ENCODE measurements at regions not wholly inside any gene's neighbourhood (a gene's known extent, or its start where the extent isn't known, plus 50 kb on each side); places are given as distances from the start of the nearest gene placed in this dataset.

DNA sequence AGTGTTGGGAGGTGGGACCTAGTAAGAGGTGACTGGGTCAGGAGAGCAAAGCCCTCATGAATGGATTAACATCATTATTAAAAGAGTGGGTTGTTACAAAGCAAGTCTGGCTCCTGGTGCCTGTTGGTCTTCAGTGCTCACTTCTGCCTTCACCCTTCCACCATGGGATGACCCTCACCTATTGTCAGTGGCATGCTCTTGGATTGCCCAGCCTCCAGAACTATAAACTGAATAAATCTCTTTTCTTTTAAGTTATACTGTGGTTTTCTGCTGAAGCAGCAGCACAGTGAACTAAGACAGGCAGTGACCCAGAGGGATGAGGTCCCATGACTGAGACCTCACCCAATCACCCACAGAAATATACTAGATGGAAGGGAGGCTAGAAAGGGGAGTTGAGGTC lies 57.5 kb upstream of the ATL2 start:
- no peak overlapping the region for H3K4me3 ChIP-seq (ENCODE audit: low read length)

DNA sequence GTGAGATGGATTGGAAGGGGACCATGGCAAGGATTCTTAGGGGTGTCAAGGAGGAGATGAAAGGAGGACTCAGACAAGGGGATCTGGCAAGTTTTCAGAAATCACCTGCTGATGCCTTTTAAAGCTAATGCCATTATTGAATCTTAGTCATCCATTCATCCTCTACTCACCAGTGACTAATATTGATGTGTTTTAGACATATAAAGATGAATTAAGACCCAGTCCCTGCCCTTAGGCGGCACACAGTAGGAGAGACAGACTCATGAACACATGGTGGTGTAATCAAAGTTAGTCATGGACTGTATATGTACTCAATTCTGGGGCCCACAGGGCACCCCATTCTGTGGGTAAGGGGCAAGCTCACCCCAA lies 56.5 kb upstream of the ATL2 start:
- TF ChIP-seq, protein P1, sequence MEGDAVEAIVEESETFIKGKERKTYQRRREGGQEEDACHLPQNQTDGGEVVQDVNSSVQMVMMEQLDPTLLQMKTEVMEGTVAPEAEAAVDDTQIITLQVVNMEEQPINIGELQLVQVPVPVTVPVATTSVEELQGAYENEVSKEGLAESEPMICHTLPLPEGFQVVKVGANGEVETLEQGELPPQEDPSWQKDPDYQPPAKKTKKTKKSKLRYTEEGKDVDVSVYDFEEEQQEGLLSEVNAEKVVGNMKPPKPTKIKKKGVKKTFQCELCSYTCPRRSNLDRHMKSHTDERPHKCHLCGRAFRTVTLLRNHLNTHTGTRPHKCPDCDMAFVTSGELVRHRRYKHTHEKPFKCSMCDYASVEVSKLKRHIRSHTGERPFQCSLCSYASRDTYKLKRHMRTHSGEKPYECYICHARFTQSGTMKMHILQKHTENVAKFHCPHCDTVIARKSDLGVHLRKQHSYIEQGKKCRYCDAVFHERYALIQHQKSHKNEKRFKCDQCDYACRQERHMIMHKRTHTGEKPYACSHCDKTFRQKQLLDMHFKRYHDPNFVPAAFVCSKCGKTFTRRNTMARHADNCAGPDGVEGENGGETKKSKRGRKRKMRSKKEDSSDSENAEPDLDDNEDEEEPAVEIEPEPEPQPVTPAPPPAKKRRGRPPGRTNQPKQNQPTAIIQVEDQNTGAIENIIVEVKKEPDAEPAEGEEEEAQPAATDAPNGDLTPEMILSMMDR (conservative IDR thresholded peaks at IDR 0.05; ENCODE audit: low read length) = no peak
- no peak overlapping the region for H3K4me3 ChIP-seq (ENCODE audit: low read length)
- DNase-seq (ENCODE audit: low read depth) = no peak

More for the DNA sequence above, 57.5 kb upstream of the ATL2 start:
- TF ChIP-seq, protein P1 (conservative IDR thresholded peaks at IDR 0.05; ENCODE audit: low read length) = no peak
- no peak for DNase-seq (ENCODE audit: low read depth)

DNA sequence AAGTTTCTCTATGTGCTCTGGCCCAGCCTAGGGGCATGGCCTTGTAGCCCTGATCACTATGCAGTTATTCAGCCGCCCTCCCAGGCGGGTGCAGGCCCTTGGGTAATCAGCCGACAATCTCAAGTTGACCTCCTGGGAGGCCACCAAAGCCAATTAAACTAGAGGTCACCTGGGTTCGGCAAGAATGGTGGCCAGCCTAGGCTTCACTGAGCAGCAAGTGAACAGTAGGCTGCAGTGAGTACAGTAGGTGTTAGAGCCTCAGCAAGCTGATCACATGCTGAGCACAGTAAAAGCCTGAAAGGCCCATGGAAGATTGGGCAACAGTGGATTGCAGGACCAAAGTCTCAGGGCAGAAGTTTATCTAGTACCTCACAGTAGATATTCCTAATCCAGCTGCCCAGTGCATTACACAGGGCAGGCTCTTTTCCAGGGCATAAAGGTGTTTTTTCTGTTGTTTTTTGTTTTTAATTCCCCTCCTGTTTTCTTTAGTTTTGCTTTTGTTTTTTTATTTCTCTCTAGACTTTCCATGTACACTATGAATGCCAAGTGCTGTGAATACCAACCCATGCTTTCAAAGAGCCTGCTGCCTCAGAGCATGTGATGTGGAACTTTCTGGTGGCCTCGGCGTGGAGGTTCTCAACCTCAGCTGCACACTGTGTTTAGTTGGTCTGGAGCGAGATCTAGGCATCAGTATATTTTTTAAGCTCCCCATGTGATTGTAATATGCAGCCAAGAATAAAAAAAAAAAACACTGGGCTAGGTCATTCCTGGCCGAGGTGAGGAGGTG lies 55.9 kb upstream of the ATL2 start:
- TF ChIP-seq, protein P1 (conservative IDR thresholded peaks at IDR 0.05; ENCODE audit: low read length) = no peak
- DNase-seq (ENCODE audit: low read depth) = no peak
- H3K4me3 ChIP-seq (ENCODE audit: low read length) = no peak overlapping the region

DNA sequence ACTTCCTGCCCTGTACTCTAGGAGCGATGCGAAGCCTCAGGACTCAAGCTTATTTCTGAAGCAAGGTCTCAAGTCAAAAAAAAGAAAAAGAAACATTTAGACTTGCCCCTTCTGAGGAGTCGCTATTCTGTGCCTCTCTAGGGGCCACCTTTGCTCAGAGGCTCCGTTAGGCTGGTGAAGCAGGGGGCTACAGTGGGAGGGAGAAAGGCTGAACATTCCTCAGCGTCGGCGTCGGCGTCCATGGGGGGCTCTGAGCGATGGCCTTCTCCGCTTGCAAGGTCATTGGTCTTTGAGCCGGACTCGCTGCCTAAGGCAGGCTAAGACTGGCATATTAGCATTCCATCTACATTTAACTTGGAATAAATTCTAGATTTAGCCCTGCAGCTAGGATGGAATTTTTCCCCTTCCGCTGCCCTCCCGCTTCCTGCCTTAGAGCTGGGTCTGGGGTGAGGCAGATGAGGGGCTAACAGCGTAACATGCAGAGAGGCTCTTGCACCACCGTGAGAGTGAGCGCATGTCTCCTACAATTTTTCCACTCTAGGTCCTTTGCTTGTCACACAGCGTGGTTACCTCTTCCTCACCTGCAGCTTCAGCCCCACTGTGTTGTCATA lies 53.6 kb upstream of the ATL2 start:
- TF ChIP-seq, protein P1 (conservative IDR thresholded peaks at IDR 0.05; ENCODE audit: low read length) = no peak
- H3K4me3 ChIP-seq (ENCODE audit: low read length) = no peak overlapping the region
- no peak for DNase-seq (ENCODE audit: low read depth)

DNA sequence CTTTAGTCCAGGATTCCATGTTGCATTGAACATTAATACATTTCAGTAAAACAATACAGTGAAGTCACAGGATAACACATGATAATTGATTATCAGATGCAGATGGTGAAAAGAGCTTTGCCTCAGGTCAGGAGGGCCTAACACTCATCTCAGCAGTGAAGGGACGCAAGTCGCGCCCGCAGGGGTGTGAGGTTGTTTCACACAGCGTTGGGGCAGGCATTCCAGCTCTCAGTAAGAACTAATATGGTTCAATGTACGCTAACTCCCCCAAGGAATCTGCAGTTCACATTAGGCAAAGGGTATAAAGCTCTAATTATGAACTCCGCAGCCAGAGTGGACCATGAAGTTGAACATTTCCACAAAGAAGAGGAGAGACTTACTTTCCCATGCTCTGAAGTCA lies 53.1 kb upstream of the ATL2 start:
- no peak overlapping the region for H3K4me3 ChIP-seq (ENCODE audit: low read length)
- no peak for DNase-seq (ENCODE audit: low read depth)
- TF ChIP-seq, protein P1 (conservative IDR thresholded peaks at IDR 0.05; ENCODE audit: low read length) = no peak

DNA sequence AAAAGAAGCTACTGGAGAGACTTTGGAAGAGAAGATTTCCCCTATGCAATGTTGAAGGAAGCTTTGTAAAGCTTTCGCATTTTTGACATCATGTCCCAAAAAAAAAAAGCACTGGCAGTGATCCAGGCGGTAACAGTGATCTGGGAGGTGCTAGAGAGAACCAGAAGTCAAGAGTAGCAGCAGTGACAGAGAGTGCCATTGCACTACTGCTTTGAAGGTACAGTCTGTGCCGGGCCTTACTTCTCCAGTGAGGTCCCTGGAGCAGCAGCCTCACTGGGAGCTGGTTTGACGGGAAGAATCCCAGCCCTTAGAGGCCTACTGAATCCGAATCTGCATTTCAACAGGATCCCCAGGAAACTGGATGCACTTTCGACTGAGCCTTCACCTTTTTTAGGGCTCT lies 50.9 kb upstream of the ATL2 start:
- no peak overlapping the region for H3K4me3 ChIP-seq (ENCODE audit: low read length)
- no peak for DNase-seq (ENCODE audit: low read depth)
- TF ChIP-seq, protein P1 (conservative IDR thresholded peaks at IDR 0.05; ENCODE audit: low read length) = no peak

DNA sequence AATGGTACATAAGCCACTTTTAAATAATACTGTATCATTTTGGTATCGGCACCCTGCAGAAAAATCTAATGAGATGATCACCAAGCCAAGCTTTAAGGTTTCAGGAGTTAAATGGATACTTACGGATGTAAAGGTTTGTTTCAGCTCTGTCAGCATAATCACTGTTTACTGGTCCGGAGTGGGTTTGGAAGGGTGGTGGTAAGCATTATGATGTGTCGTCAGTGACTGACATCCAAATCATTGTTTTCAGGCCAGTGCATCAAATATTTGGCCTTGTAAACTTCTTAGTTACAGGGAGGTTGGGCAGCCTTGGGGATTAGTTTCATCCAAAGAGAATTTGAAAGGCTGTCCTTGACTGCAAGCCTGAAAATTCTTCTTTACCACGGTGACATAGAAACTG lies 50.0 kb upstream of the ATL2 start:
- DNase-seq (ENCODE audit: low read depth) = no peak
- TF ChIP-seq, protein P1 (conservative IDR thresholded peaks at IDR 0.05; ENCODE audit: low read length) = no peak

More for the DNA sequence above, 50.0 kb upstream of the ATL2 start:
- no peak overlapping the region for H3K4me3 ChIP-seq (ENCODE audit: low read length)

All from AG10803 (cell line).